Mesothelial cell of epicardium (in vitro differentiated cells): ENCODE measurements at regions not wholly inside any gene's neighbourhood (a gene's known extent, or its start where the extent isn't known, plus 50 kb on each side); places are given as distances from the start of the nearest gene placed in this dataset.

Source experiments
- DNase-seq, 2 experiments: peaks; one replicate each; pipeline ENCODE4 v3.0.0; 2021; ENCODE audit warnings: low spot score in 2 of 2; ENCODE audit not compliant: unreplicated experiment in 2 of 2
- H3K27ac Mint-ChIP-seq: 2 replicates; pipeline ENCODE4 v1.8.0; 2021; ENCODE audit warnings: mixed read lengths
- H3K27me3 Mint-ChIP-seq: 2 replicates; pipeline ENCODE4 v1.8.0; 2021; ENCODE audit warnings: low read depth, mixed read lengths
- H3K36me3 Mint-ChIP-seq: 2 replicates; pipeline ENCODE4 v1.8.0; 2021; ENCODE audit warnings: mixed read lengths
- H3K4me1 Mint-ChIP-seq: 2 replicates; pipeline ENCODE4 v1.8.0; 2021; ENCODE audit warnings: mixed read lengths
- H3K4me3 Mint-ChIP-seq: 2 replicates; pipeline ENCODE4 v1.8.0; 2021; ENCODE audit warnings: mild to moderate bottlenecking, moderate library complexity, mixed read lengths
- H3K9me3 Mint-ChIP-seq: 2 replicates; pipeline ENCODE4 v1.8.0; 2021; ENCODE audit warnings: mixed read lengths
- TF ChIP-seq, protein P1 (sequence below): fragments of 200-600 bp; sonication (generic); IDR thresholded peaks from one replicate; pipeline ENCODE4 v1.5.0; 2021; ENCODE audit warnings: antibody characterized with exemption; ENCODE audit not compliant: unreplicated experiment

GRCh38 chr17:77402159-77402731 is 261.5 kb downstream of the SEC14L1 start:
- peaks cover 1% of the 10 kb centered on the region for H3K4me1 Mint-ChIP-seq
- TF ChIP-seq, protein P1, sequence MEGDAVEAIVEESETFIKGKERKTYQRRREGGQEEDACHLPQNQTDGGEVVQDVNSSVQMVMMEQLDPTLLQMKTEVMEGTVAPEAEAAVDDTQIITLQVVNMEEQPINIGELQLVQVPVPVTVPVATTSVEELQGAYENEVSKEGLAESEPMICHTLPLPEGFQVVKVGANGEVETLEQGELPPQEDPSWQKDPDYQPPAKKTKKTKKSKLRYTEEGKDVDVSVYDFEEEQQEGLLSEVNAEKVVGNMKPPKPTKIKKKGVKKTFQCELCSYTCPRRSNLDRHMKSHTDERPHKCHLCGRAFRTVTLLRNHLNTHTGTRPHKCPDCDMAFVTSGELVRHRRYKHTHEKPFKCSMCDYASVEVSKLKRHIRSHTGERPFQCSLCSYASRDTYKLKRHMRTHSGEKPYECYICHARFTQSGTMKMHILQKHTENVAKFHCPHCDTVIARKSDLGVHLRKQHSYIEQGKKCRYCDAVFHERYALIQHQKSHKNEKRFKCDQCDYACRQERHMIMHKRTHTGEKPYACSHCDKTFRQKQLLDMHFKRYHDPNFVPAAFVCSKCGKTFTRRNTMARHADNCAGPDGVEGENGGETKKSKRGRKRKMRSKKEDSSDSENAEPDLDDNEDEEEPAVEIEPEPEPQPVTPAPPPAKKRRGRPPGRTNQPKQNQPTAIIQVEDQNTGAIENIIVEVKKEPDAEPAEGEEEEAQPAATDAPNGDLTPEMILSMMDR = no peak
- no peaks in the 10 kb centered on the region for H3K27me3 Mint-ChIP-seq
- H3K9me3 Mint-ChIP-seq = no peaks in the 10 kb centered on the region
- no peak overlapping the region for H3K4me3 Mint-ChIP-seq
- H3K36me3 Mint-ChIP-seq = peaks cover 4% of the 10 kb centered on the region
- peak overlapping the region; percentile 43 for H3K27ac Mint-ChIP-seq
- DNase-seq = no peak

GRCh38 chr17:77403854-77404253 is 263.1 kb downstream of the SEC14L1 start:
- Mint-ChIP-seq H3K36me3 (peaks cover 4% of the 10 kb centered on the region), H3K9me3 (no peaks in the 10 kb centered on the region), H3K27me3 (no peaks in the 10 kb centered on the region), H3K4me3 (no peak overlapping the region), H3K4me1 (peaks cover 7% of the 10 kb centered on the region), H3K27ac (no peak overlapping the region)
- TF ChIP-seq, protein P1 = no peak
- no peak for DNase-seq

- H3K36me3 Mint-ChIP-seq = peaks cover 4% of the 10 kb centered on the region
- H3K27ac Mint-ChIP-seq = no peak overlapping the region
- no peaks in the 10 kb centered on the region for H3K9me3 Mint-ChIP-seq
- DNase-seq = no peak
- TF ChIP-seq, protein P1 = no peak
- H3K27me3 Mint-ChIP-seq = no peaks in the 10 kb centered on the region
- peaks cover 11% of the 10 kb centered on the region for H3K4me1 Mint-ChIP-seq
- no peak overlapping the region for H3K4me3 Mint-ChIP-seq
These were observed 264.2 kb downstream of the SEC14L1 start for GRCh38 chr17:77404812-77405581.

DNA sequence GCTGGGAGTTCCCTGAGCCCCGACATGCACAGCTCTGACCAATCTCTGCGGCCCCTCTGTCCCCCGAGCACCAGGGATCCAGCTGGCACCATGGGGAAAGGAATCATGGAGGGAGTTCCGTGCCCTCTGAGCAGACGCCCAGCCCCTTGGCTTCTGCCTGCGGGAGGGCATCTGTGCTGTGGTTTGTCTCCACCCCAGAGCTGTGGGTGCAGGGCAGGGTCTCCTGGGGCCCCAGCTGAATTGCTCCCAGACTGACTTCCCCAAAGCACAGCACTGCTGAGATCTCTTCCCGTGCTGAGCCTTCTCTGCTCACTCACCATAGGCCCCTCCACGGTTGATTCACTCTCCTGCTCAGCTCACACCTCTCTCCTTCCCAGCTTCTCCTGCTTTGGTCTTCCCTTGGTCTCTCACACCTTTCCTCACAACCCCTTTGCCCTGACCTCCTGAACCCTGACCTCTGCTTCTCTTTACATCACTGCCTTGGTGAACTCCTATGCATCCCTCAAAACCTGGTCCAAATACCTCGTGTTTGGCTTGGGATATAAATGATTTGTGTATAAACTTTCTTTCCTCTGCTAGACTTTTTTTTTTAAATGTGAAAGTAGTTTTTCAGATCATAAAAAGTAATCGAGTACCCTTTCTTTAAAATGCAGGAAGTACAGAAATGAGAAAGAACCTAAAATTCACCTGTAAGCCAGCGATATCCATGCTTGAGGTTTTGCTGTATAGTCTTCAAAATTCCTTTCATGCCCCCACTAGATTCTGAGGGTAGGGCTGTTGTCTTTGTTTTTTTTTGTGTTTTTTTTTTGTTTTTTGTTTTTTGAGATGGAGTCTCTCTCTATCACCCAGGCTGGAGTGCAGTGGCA is 265.3 kb downstream of the SEC14L1 start:
- Mint-ChIP-seq H3K4me1 (peaks cover 11% of the 10 kb centered on the region), H3K4me3 (no peak overlapping the region), H3K9me3 (no peaks in the 10 kb centered on the region), H3K27me3 (no peaks in the 10 kb centered on the region), H3K36me3 (peaks cover 12% of the 10 kb centered on the region), H3K27ac (no peak overlapping the region)
- DNase-seq = no peak
- TF ChIP-seq, protein P1 = no peak

DNA sequence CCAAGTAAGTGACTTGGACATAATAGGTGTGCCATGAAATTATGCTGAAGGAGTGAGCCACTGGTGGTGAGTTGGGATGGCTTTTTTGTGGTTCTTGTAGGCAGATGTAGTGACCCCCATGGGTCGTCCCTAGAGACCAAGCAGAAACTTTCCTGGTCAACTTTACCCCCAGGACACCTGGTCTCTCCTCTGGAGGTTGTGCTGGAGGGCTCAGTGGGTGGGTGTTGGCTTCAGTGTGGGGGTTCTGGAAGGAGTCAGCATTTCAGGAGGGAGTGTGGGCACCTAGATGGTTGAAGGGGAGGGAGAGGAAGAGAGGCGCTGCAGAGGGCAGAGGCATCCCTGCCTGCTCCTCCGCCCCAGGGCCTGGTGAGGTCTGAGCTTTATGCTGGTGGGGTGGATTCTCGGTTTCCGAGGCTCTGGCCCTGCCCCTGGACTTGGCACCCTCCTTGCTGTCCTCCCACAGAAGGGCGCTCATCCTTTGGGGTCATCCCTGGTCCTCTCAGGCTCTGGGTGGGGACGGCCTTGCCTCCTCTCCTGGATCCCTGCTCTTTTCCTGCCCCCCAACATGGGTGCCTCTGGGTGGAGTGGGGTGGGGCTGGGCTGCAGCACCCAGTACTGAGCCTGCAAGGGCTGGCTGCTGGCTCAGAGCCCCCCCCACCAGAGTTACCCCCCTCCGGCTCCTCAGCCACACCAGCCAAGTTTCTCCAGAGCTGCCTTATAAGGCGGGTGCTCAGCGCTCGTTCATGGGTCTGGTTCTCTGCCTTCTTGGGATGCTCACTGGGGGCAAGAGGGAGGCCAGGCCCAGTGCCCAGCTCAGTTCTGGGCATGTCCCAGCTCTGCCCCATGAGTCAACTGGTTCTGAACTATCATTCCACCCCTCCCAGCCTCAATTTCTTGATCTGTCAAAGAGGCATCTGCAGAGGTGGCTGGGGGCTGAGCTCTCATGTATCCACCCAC is 266.8 kb downstream of the SEC14L1 start:
- H3K4me3 Mint-ChIP-seq = no peak overlapping the region
- no peaks in the 10 kb centered on the region for H3K27me3 Mint-ChIP-seq
- H3K27ac Mint-ChIP-seq = peak overlapping the region; percentile 73
- H3K36me3 Mint-ChIP-seq = peaks cover 14% of the 10 kb centered on the region
- DNase-seq = no peak
- H3K4me1 Mint-ChIP-seq = peaks cover 11% of the 10 kb centered on the region
- peaks cover under 1% of the 10 kb centered on the region for H3K9me3 Mint-ChIP-seq
- TF ChIP-seq, protein P1 = no peak
